ENCODE measurements at regions not wholly inside any gene's neighbourhood (a gene's known extent, or its start where the extent isn't known, plus 50 kb on each side); places are given as distances from the start of the nearest gene placed in this dataset.

DNA sequence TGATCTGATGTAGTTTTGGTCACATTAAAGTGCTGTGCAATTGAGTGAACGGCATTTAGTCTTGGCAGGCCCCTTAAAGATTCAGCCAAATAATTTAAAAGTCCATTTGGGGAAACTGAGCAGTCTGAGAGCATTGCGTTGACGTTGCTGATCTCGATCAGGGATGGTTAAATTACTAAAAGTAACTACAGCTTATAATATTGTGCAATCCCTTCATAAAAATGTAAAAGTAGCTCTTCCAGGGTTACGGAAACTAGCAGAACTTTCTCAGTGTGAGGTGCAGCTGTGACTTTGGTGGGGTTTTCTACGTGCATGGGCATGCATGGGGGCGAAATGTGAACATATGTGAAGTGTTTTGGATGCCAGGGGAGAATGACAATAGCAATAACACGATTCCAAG, 184.5 kb upstream of the RNF32 start:
- Mint-ChIP-seq H3K36me3 (no peaks in the 10 kb centered on the region), H3K27me3 (ENCODE audit: low read depth in 2 of 2) (peaks cover 3 to 12% of the 10 kb centered on the region in 2 donors), H3K4me1 (no peaks in the 10 kb centered on the region), H3K9me3 (no peaks in the 10 kb centered on the region), H3K4me3 (no peak overlapping the region), H3K27ac (no peak overlapping the region)
- H3K27me3 ChIP-seq (ENCODE audit: control insufficient read depth, insufficient read depth, low read length): no peaks in the 10 kb centered on the region
- H3K4me3 ChIP-seq (ENCODE audit: low read length): no peak overlapping the region
- no peaks in the 10 kb centered on the region for H3K4me1 ChIP-seq (ENCODE audit: control insufficient read depth, insufficient read depth, low read length)
- TF ChIP-seq, protein P1, sequence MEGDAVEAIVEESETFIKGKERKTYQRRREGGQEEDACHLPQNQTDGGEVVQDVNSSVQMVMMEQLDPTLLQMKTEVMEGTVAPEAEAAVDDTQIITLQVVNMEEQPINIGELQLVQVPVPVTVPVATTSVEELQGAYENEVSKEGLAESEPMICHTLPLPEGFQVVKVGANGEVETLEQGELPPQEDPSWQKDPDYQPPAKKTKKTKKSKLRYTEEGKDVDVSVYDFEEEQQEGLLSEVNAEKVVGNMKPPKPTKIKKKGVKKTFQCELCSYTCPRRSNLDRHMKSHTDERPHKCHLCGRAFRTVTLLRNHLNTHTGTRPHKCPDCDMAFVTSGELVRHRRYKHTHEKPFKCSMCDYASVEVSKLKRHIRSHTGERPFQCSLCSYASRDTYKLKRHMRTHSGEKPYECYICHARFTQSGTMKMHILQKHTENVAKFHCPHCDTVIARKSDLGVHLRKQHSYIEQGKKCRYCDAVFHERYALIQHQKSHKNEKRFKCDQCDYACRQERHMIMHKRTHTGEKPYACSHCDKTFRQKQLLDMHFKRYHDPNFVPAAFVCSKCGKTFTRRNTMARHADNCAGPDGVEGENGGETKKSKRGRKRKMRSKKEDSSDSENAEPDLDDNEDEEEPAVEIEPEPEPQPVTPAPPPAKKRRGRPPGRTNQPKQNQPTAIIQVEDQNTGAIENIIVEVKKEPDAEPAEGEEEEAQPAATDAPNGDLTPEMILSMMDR (IDR thresholded peaks at IDR 0.05): no peak
- DNase-seq: no peak
- intact Hi-C loops (cut with micrococcal nuclease): no loop called here
- no peak for ATAC-seq
- H3K9me3 ChIP-seq (ENCODE audit: control insufficient read depth, insufficient read depth, low read length): no peaks in the 10 kb centered on the region
- H3K36me3 ChIP-seq (ENCODE audit: control insufficient read depth, insufficient read depth, low read length): no peaks in the 10 kb centered on the region
- H3K27ac ChIP-seq (ENCODE audit: low read length): no peak overlapping the region
- WGBS (ENCODE audit: insufficient coverage): 74% methylated on average over 7 of the region's 8 CpGs

DNA sequence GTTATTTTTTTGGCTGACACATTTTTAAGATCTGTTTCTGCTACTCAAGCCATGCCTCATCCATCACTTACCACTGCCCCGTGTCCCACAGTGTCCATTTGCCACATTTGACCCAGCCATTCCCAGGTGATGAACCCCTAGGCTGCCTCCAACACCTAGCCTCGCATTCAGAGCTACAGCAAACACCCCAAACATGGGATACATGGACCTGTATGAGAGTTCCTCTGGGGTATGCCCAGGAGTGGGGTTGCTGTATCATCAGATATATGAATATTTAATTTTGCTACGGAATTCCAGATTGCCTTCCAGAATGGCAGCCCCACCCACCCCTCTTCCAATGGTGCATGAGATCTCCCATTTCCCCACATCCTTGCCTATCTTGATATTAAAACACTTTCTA, 190.1 kb upstream of the RNF32 start:
- Mint-ChIP-seq H3K4me3 (no peak overlapping the region), H3K27me3 (ENCODE audit: low read depth in 2 of 2) (peaks cover 2 to 12% of the 10 kb centered on the region in 2 donors), H3K4me1 (no peaks in the 10 kb centered on the region), H3K36me3 (no peaks in the 10 kb centered on the region), H3K9me3 (no peaks in the 10 kb centered on the region), H3K27ac (no peak overlapping the region)
- Histone ChIP-seq H3K27ac (ENCODE audit: low read length) (no peak overlapping the region), H3K4me1 (ENCODE audit: control insufficient read depth, insufficient read depth, low read length) (no peaks in the 10 kb centered on the region), H3K27me3 (ENCODE audit: control insufficient read depth, insufficient read depth, low read length) (no peaks in the 10 kb centered on the region), H3K36me3 (ENCODE audit: control insufficient read depth, insufficient read depth, low read length) (no peaks in the 10 kb centered on the region), H3K4me3 (ENCODE audit: low read length) (no peak overlapping the region), H3K9me3 (ENCODE audit: control insufficient read depth, insufficient read depth, low read length) (no peaks in the 10 kb centered on the region)
- intact Hi-C loops (cut with micrococcal nuclease): no loop called here
- 80% methylated on average over 3 of the region's 3 CpGs for WGBS (ENCODE audit: insufficient coverage)
- DNase-seq (no peak), ATAC-seq (no peak)
- TF ChIP-seq, protein P1 (IDR thresholded peaks at IDR 0.05): no peak

DNA sequence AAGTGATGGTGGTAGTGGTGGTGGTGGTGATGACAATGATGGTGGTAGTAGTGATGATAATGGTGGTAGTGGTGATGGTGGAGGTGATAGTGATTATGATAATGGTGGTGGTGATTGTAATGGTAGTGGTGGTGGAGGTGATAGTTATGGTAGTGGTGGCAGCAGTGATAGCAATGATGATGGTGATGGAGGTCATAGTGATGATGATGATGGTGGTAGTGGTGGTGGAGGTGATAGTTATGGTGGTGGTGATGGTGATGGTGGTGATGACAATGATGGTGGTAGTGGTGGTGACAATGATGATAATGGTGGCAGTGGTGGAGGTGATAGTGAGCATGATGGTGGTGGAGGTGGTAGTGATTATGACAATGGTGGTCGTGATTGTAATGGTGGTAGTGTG, 191.7 kb upstream of the RNF32 start:
- no peak overlapping the region for H3K27ac Mint-ChIP-seq
- TF ChIP-seq, protein P1 (IDR thresholded peaks at IDR 0.05): no peak
- H3K4me1 ChIP-seq (ENCODE audit: control insufficient read depth, insufficient read depth, low read length): no peaks in the 10 kb centered on the region
- no peak overlapping the region for H3K4me3 Mint-ChIP-seq
- H3K4me1 Mint-ChIP-seq: no peaks in the 10 kb centered on the region
- H3K9me3 ChIP-seq (ENCODE audit: control insufficient read depth, insufficient read depth, low read length): no peaks in the 10 kb centered on the region
- no peaks in the 10 kb centered on the region for H3K9me3 Mint-ChIP-seq
- H3K27ac ChIP-seq (ENCODE audit: low read length): no peak overlapping the region
- H3K4me3 ChIP-seq (ENCODE audit: low read length): no peak overlapping the region
- no peaks in the 10 kb centered on the region for H3K27me3 ChIP-seq (ENCODE audit: control insufficient read depth, insufficient read depth, low read length)
- no peak for DNase-seq
- peaks cover 2 to 12% of the 10 kb centered on the region in 2 donors for H3K27me3 Mint-ChIP-seq (ENCODE audit: low read depth in 2 of 2)
- ATAC-seq: no peak
- WGBS (ENCODE audit: insufficient coverage): 75% methylated on average over 1 of the region's 1 CpG
- intact Hi-C loops (cut with micrococcal nuclease): no loop called here
- H3K36me3 ChIP-seq (ENCODE audit: control insufficient read depth, insufficient read depth, low read length): no peaks in the 10 kb centered on the region
- no peaks in the 10 kb centered on the region for H3K36me3 Mint-ChIP-seq

DNA sequence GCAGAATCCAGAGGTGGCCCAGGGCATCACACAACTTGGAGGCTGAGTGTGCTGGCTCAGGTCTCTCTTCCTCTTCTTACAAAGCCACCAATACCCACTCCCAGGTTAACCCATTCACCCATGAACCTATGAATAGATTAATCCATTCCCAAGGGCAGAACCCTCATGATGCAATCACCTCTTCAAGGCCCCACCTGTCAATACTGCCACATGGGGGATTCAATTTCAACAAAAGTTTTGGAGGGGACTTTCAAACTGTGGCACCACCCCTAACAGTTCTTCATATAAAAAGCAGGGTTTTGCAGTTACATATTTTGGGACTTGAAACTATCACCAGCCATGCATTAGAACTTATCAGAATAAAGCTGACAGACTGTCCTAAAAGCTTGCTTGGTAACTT, 193.6 kb upstream of the RNF32 start:
- Mint-ChIP-seq H3K27me3 (ENCODE audit: low read depth in 2 of 2) (peaks cover 2 to 12% of the 10 kb centered on the region in 2 donors), H3K36me3 (no peaks in the 10 kb centered on the region), H3K9me3 (no peaks in the 10 kb centered on the region), H3K4me1 (no peaks in the 10 kb centered on the region), H3K27ac (no peak overlapping the region), H3K4me3 (no peak overlapping the region)
- Histone ChIP-seq H3K27me3 (ENCODE audit: control insufficient read depth, insufficient read depth, low read length) (no peaks in the 10 kb centered on the region), H3K27ac (ENCODE audit: low read length) (no peak overlapping the region), H3K4me1 (ENCODE audit: control insufficient read depth, insufficient read depth, low read length) (no peaks in the 10 kb centered on the region), H3K9me3 (ENCODE audit: control insufficient read depth, insufficient read depth, low read length) (no peaks in the 10 kb centered on the region), H3K36me3 (ENCODE audit: control insufficient read depth, insufficient read depth, low read length) (no peaks in the 10 kb centered on the region), H3K4me3 (ENCODE audit: low read length) (no peak overlapping the region)
- no peak for ATAC-seq
- DNase-seq: no peak
- intact Hi-C loops (cut with micrococcal nuclease): no loop called here
- TF ChIP-seq, protein P1 (IDR thresholded peaks at IDR 0.05): no peak

Data from natural killer cell (primary cell).